ENCODE measurements at regions not wholly inside any gene's neighbourhood (a gene's known extent, or its start where the extent isn't known, plus 50 kb on each side); places are given as distances from the start of the nearest gene placed in this dataset.

DNA sequence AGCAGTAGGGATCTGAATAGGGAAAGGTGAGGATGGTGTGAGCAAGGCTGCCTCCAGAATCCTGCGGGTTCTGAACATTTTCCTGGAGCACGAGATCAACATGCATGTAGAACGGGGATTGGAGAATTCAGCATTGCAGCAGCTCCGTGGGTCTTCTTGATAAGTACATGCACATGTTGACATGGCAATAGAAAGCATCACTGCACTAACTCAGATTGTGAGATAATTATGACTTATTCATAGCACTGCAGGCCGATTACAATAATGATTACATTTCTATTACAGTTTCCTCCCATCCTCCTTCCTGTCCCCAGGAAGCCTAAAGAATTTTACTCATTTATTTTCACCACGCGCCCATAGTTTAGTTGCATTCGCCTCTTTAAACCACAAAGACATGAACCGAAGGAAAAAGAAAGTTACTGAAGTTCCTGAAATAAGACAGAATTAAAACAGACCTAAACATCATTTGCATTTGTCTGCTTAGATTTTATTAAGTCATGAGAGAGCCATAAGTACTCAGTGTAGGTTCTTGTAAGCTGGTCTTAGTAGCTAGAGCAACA is 61.3 kb upstream of the ARX start:
- H3K4me2 ChIP-seq (ENCODE audit: low read length): no peak overlapping the region
- no peaks in the 10 kb centered on the region for H3K4me1 ChIP-seq (ENCODE audit: control insufficient read depth, insufficient read depth, low read length)
- H3K9ac ChIP-seq (ENCODE audit: low read depth, low read length): no peak overlapping the region
- H3K4me3 ChIP-seq (ENCODE audit: low read length): no peak overlapping the region
- no peaks in the 10 kb centered on the region for H3K36me3 ChIP-seq (ENCODE audit: insufficient read depth, low read length)
- H3K9me3 ChIP-seq (replicated peaks; ENCODE audit: low read length): no peaks in the 10 kb centered on the region
- no peaks in the 10 kb centered on the region for H3K27me3 ChIP-seq (ENCODE audit: control insufficient read depth, insufficient read depth, low read length)

DNA sequence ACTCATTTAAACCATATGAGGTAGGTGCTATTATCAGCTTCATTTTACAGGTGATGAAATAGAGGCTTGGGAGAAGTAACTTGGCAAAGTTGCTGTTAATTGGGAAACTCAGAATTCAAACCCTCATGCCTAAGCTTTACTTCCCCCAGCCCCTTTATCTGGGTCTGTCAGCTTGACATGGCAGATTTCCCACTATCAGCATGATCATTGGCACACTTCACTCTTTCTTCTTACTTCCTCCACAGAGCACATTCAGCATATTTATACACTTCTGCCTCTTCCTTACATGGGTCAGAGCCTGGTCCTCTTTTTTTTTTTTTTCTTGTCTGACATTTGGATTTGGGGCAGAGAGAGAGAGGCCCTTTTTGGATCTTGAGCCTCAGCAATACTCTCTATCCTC is 56.5 kb upstream of the ARX start:
- Histone ChIP-seq H3K4me3 (ENCODE audit: low read length) (no peak overlapping the region), H3K9ac (ENCODE audit: low read depth, low read length) (no peak overlapping the region), H3K36me3 (ENCODE audit: insufficient read depth, low read length) (no peaks in the 10 kb centered on the region), H3K4me1 (ENCODE audit: control insufficient read depth, insufficient read depth, low read length) (no peaks in the 10 kb centered on the region), H3K27me3 (ENCODE audit: control insufficient read depth, insufficient read depth, low read length) (no peaks in the 10 kb centered on the region), H3K4me2 (ENCODE audit: low read length) (no peak overlapping the region), H3K9me3 (replicated peaks; ENCODE audit: low read length) (no peaks in the 10 kb centered on the region)

GRCh38 chrX:25070038-25070437 is 54.3 kb upstream of the ARX start:
- Histone ChIP-seq H3K27me3 (ENCODE audit: control insufficient read depth, insufficient read depth, low read length) (no peaks in the 10 kb centered on the region), H3K9ac (ENCODE audit: low read depth, low read length) (no peak overlapping the region), H3K9me3 (replicated peaks; ENCODE audit: low read length) (no peaks in the 10 kb centered on the region), H3K36me3 (ENCODE audit: insufficient read depth, low read length) (no peaks in the 10 kb centered on the region), H3K4me1 (ENCODE audit: control insufficient read depth, insufficient read depth, low read length) (no peaks in the 10 kb centered on the region), H3K4me3 (ENCODE audit: low read length) (no peak overlapping the region), H3K4me2 (ENCODE audit: low read length) (no peak overlapping the region)

GRCh38 chrX:25069209-25069608 is 53.4 kb upstream of the ARX start:
- no peak overlapping the region for H3K4me2 ChIP-seq (ENCODE audit: low read length)
- H3K4me1 ChIP-seq (ENCODE audit: control insufficient read depth, insufficient read depth, low read length): no peaks in the 10 kb centered on the region
- H3K4me3 ChIP-seq (ENCODE audit: low read length): no peak overlapping the region
- no peak overlapping the region for H3K9ac ChIP-seq (ENCODE audit: low read depth, low read length)
- H3K36me3 ChIP-seq (ENCODE audit: insufficient read depth, low read length): no peaks in the 10 kb centered on the region
- H3K9me3 ChIP-seq (replicated peaks; ENCODE audit: low read length): no peaks in the 10 kb centered on the region
- no peaks in the 10 kb centered on the region for H3K27me3 ChIP-seq (ENCODE audit: control insufficient read depth, insufficient read depth, low read length)

DNA sequence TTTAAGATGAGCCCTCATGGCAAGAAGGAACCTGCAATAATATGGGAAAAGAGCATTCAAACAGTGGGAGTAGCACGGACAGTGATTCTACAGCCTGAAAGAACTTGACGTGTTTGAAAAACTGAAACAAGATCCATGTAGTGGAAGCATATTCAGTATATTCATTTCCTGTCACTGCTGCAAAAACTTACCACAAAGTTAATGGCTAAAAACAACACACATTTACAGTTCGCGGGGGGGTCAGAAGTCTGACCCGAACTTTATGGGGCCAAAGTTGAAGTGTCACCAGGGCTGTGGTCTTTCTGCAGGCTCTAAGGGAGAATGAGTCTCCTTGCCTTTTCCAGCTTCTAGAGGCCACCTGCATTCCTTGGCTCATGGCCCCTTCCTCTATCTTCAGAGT is 52.6 kb upstream of the ARX start:
- Histone ChIP-seq H3K9me3 (replicated peaks; ENCODE audit: low read length) (no peaks in the 10 kb centered on the region), H3K4me1 (ENCODE audit: control insufficient read depth, insufficient read depth, low read length) (no peaks in the 10 kb centered on the region), H3K36me3 (ENCODE audit: insufficient read depth, low read length) (no peaks in the 10 kb centered on the region), H3K4me2 (ENCODE audit: low read length) (no peak overlapping the region), H3K4me3 (ENCODE audit: low read length) (no peak overlapping the region), H3K9ac (ENCODE audit: low read depth, low read length) (no peak overlapping the region), H3K27me3 (ENCODE audit: control insufficient read depth, insufficient read depth, low read length) (no peaks in the 10 kb centered on the region)

GRCh38 chrX:25067271-25068172 is 51.8 kb upstream of the ARX start:
- no peaks in the 10 kb centered on the region for H3K4me1 ChIP-seq (ENCODE audit: control insufficient read depth, insufficient read depth, low read length)
- no peak overlapping the region for H3K4me3 ChIP-seq (ENCODE audit: low read length)
- H3K9ac ChIP-seq (ENCODE audit: low read depth, low read length): no peak overlapping the region
- H3K27me3 ChIP-seq (ENCODE audit: control insufficient read depth, insufficient read depth, low read length): no peaks in the 10 kb centered on the region
- H3K9me3 ChIP-seq (replicated peaks; ENCODE audit: low read length): no peaks in the 10 kb centered on the region
- no peak overlapping the region for H3K4me2 ChIP-seq (ENCODE audit: low read length)
- no peaks in the 10 kb centered on the region for H3K36me3 ChIP-seq (ENCODE audit: insufficient read depth, low read length)

DNA sequence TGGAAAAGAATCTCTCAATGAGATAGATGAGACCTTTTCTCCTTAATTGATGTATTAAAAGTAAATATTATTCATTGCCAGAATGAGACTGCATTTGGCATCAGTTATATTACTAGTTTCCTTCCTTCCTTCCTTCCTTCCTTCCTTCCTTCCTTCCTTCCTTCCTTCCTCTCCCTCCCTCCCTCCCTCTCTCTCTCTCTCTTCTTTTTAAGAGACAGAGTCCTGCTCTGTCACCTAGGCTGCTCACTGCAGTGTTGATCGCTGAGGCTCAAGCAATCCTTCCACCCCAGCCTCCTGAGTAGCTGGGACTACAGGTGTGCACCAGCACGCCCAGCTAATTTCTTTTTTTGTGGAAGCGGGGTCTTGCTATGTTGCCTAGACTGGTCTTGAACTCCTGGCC is 50.4 kb upstream of the ARX start:
- no peak overlapping the region for H3K4me3 ChIP-seq (ENCODE audit: low read length)
- no peak overlapping the region for H3K9ac ChIP-seq (ENCODE audit: low read depth, low read length)
- no peaks in the 10 kb centered on the region for H3K4me1 ChIP-seq (ENCODE audit: control insufficient read depth, insufficient read depth, low read length)

More for the DNA sequence above, 50.4 kb upstream of the ARX start:
- no peaks in the 10 kb centered on the region for H3K27me3 ChIP-seq (ENCODE audit: control insufficient read depth, insufficient read depth, low read length)
- H3K4me2 ChIP-seq (ENCODE audit: low read length): no peak overlapping the region
- no peaks in the 10 kb centered on the region for H3K9me3 ChIP-seq (replicated peaks; ENCODE audit: low read length)
- no peaks in the 10 kb centered on the region for H3K36me3 ChIP-seq (ENCODE audit: insufficient read depth, low read length)

Data from skeletal muscle satellite cell (primary cell).